NCI-H128 (cell line): ENCODE measurements at regions not wholly inside any gene's neighbourhood (a gene's known extent, or its start where the extent isn't known, plus 50 kb on each side); places are given as distances from the start of the nearest gene placed in this dataset.
"Not testable (repeated sequence)": the region's sequence is repeated elsewhere in the genome, so short reads cannot be mapped to it uniquely, and the experiment has no call there.

ENCODE experiments used
- DNase-seq: peaks from one replicate; lab custom pipeline; 2025; ENCODE audit not compliant: unreplicated experiment; lab: John Stamatoyannopoulos, UW

DNA sequence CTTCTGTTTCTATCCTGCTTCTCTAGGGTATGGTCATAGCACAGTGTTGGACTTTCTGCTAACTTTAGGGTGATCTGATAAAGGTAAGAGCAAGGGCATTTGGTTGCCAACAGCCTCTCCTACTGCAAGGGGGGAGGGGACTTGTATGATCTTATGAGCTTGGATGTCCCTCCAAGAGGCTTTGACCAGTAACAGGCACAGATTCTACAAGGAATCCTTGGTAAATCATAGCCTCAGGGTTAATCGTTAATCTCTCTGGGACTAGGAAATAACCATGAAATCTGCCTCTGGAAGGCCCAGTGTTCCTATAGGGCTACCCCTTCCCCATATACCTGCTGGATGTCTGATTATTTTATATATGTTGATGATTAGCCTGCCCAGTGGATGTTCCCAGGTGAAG, 134.8 kb upstream of the TNFSF4 start:
- no peak for DNase-seq

DNA sequence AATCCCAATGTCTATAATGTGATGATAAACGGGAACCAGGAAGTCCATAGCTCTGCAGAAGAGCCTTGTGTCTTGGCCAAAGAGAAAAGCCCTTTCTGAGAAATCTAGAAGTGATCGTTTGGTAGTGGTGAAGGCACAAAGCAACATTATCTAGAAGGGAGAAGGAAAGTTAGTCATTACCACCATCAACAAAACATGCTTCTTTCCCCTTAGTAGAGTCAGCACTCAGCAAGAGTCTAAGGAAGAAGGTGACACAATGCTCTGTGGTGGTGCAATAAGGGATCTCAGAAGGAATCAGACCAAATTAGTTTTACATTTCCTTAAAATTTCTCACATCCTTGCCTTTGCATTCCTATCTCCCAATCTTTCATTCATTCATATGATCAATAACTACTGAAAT, 134.4 kb upstream of the PRDX6 start:
- DNase-seq = no peak

DNA sequence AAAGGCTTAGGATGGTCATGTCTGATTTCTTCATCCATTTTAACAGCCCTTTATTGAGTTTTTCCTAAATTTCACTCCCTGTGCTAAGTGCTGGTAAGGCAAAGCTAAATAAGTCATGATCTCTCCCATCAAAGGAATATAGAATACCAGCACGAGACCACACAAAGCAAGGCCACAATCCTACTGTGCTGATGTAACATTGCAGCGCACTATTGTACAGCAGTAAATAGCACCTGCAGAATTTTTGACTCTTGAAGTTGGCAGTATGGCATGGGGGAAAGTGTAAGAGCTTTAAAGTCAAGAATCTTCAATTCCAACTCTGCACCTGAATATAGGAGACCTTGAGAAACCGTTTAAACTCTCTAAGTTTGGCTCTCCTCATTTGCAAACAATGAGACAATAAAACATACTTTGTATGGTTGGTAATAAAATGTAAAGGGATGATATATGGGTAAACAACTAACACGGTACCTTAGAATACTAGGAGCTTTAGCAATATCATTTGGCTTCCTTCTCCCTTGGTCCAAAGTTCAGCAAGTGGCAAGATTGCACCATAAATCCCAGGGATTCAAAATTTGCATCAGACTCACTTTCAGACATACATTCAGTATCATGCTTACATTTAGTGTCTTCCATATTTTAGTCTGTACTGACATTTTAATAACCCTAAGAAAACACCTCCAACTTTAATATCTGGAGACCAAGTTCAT, 132.9 kb upstream of the PRDX6 start:
- no peak for DNase-seq

DNA sequence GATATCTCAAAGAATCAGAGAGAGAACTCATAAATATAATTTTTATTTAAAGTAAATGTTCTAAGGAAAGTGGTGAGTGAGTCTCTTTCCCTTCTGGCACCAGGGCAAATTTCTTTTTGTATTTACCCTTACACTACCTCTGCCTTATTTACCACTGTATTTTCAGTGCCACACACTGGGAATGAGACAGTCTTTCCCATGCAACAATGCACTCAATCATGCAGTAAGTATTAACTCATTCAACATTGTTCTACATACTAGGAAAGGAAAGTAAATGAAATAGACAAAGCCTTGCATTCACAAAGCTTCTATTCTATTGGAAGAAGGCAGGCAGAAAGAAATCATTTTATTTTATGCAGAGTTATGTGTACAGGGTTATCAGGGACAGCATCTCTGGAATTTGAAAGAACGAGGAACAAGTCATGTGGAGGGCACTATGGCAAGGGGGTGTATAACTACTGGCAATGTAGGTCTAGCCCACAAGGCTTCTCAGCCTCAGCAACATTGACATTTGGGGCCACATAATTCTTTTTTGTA, 129.8 kb upstream of the PRDX6 start:
- no peak for DNase-seq

DNA sequence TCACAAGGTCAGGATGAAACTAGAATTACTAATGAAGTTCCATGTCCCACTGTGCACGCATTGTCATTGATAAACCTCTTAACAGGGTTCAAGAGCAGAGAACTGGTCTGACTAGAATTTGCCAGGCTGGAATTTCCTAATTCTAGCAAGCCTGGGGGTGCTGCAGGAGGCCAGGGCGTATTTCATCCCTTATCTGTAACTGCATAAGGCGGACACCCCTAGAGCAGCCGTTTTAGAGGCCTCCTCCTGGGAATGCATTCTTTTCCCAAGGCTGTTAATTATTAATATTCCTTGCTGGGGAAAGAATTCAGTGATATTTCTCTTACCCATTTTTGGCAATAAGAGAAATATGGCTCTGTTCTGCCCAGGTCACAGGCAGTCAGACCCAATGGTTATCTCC, 124.5 kb upstream of the PRDX6 start:
- DNase-seq = not testable (repeated sequence)

DNA sequence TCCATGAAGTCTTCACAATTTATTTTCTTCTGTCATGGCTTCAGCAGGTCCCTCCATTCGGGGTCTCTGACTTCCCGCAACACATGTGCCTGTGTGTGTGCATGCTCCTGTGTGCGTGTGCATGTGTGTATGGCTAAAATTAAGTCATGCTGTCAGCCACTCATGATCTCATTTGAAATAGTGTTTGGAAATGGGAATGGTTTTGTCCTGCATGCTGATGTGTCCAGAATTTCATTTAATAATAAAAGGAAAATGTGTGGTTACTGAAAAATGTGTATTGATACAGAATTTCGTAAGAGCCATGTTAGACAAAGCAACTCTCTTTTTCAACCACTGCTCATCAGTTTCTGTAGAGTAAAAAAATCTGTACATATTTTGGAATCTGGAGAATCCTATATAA, 123.8 kb upstream of the PRDX6 start:
- no peak for DNase-seq

DNA sequence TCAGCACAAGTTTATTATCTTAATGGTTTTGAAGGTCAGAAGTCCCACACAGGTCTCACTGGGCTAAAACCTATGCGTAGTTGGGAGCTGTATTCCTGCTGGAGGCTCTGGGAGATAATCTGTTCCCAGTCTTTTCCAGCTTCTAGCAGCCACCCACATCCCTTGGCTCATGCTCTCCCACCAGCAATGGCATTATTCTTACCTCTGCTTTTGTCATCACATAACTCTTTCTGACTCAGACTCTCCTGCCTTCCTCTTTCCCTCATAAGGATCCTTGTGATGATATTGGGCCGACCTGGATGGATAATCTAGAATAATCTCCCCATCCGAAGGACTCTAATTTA, 122.2 kb upstream of the PRDX6 start:
- DNase-seq = no peak

DNA sequence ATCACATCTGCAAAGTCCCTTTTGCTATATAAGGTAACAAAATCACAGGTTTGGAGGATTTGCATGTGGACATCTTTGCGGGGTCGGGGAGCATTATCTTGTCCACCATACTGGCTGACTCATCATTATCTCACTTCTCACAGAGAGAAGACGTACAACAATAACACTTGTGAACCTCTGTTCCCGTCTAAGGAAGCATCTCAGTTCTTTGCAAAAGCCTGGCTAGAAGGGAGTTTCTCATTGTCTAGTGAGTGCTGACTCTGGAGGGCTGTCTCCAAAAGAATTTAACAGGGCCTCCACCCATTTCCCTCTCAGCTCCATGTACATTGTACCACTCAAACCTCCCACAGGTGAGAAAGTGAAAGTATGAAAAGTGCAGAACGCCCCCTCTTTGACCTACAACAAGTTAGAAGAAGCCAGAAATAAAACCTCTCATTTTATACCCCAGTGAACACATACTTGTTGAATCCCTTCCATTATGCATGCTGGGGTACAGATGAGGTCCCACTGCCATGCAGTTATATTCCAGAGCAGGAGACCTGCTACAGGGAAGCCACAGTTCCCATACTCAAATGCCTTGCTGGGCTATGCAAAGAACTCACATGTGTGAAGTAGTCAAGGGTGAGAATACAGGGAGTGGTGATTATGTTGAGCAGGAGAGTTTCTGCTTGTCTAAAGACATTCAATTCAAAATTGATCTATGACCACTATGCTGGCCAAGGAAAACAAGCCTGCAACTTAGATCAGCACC, 121.7 kb upstream of the PRDX6 start:
- DNase-seq = no peak

DNA sequence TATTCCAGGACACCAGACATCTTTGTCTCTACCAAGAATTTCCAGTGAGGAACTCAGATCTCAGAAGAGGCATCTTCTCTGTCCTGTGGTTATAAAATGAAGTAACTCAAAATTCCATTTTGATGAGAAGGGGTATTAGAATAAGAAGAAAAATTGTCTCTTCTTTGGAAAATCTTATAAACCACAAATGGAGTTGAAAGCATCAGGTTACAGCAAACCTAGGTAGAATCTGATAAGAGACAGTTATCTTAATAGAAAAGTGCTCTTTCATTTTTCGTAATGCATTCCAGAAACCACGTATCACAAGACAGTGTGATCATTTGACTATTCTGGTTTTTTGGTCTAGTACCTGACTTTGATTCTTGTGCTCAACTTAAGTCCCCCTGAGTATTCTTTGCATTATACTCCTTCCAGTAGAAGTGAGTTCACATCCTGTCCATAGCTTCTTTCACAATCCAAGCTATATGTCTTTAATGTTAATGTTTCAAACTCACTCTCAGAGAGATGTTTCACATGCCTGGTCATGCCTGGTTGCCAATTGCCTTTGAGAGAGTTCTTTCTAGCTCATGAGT, 120.9 kb upstream of the PRDX6 start:
- DNase-seq = no peak

DNA sequence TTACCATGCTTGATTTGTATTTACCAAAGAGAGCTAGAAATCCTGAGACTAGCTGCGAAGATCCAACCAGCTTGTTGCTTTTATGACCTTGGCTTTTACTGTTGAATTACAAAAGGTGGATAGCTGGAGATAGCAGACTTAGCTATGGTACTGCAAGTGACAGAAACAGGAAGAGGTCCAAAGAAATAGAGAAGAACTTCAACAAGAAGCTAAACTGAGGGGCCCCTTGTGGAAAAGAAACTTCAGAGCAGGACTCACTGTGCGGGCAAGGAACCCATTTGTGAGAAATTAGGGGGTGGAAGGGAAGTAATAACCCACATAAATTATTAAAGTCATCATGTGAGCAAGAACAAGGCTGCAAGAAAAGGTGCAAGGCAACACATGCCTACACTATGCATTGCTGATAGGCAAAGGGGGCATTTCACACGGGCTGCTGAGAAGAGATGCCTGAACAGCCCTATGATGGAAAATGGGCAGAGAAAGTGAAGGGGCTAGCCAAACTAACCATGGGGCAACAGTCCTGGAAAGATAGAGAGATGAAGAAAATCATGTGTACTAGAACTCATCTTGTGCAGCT, 116.6 kb upstream of the PRDX6 start:
- DNase-seq = no peak

DNA sequence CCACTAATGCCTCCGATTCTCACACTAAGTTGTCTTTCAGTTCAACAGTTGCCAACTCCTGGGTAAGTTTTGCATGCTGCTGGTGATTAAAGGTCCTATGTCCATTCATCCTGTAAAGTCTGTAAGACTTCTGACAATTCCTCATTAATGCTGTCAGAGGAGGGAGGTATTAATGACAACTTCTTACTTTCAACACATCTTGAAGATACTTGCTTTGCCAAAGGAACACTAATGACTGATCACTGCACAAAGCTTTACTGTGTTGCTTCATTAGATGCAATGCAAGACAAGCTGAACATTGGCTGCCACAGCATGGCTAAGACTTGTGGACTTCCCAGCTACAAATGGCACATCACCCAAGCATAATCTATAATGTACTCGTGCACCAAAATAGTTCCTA, 114.6 kb upstream of the PRDX6 start:
- DNase-seq = no peak

DNA sequence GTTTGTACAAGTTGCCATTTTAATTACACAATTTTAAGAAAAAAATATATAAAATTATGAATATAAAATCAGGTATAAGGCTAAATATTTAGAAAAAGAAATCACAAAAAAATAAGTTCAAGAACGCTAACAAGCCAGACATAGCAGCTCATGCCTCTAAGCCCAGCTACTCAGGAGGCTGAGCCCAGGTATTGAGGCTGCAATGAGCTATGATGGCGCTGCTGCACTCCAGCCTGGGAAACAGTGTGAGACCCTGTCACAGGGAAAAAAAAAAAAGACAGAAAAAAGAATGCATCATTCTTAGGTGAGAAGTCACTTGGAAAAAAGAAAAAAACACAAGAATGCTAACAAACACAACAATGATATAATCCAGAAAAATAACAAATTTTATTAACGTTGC, 112.3 kb upstream of the PRDX6 start:
- DNase-seq = no peak

DNA sequence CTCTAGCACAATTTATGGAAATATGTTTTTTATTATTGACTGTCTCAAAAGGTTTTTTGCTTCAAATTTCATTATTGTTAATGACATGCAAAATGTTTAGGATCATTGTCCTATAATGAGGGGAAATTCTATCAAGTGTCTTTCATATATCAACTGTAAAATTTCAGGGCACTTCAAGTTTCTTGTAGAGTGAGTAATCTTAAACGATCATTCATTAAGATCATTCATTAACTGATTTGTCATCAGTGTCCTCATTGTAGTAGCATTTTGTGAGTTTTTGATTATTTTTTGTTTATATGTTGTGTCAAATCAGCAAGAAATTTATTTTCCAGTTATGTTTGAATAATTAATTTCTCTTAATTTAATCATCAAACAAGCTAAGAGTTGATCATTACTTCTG, 111.8 kb upstream of the PRDX6 start:
- no peak for DNase-seq

DNA sequence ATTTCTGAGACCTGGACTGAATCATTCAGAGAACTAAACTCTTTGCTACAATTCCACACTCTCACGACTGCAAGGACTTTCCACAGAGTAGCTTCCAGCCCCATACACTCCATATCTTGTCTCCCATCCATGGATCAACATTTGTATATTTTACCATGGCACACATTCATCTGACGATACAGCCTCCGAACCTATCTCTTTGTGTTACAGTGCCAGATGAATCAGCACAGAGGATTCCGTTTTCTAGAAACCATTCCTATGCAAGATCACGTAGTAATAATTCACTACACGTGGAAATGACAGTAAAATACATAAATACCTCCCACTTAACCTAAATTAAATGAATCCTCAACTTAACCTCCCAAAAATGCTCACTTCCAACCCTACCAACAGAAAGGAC, 110.0 kb upstream of the PRDX6 start:
- no peak for DNase-seq

DNA sequence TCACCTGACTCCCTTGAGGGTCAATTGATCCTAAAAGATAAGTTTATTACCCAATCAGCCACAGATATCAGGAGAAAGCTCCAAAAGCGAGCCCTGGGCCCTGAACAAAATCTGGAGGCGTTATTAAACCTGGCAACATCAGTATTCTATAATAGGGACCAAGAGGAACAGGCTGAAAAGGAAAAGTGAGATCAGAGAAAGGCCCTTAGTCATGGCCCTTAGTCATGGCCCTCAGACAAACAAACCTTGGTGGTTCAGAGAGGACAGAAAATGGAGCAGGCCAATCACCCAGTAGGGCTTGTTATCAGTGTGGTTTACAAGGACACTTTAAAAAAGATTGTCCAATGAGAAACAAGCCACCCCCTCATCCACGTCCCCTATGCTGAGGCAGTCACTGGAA, 106.5 kb upstream of the PRDX6 start:
- DNase-seq = not testable (repeated sequence)

DNA sequence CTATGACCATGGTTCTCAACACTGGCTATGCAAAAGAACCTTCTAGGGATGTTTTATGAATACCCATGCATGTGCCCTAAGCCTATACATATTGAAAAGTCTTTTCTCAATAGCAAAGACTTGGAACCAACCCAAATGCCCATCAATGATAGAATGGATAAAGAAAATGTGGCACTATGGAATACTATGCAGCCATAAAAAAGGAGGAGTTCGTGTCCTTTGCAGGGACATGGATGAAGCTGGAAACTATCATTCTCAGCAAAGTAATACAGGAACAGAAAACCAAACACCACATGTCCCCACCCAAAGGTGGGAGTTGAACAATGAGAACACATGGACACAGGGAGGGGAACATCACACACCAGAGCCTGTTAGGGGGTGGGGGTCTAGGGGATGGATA, 101.1 kb upstream of the PRDX6 start:
- DNase-seq = not testable (repeated sequence)

DNA sequence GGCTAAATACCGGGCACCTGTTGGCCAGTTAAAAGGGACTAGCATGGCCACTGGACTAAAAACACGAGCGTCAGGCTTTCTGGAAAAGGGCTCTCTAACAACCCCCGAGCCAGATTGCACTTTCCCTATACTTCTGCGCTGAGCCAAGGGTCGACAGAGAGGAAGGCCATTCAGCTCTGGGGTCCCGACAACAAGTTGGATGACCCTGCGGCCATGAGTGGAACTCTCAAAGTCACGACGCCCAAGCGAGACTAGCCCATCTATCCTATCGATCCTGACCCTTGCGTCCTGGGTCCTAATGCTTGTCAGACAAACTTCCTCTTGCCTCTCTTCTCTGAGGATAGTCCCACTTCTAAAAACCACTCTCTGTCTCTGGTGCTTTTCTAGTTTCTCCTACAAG, 99.9 kb upstream of the PRDX6 start:
- no peak for DNase-seq

DNA sequence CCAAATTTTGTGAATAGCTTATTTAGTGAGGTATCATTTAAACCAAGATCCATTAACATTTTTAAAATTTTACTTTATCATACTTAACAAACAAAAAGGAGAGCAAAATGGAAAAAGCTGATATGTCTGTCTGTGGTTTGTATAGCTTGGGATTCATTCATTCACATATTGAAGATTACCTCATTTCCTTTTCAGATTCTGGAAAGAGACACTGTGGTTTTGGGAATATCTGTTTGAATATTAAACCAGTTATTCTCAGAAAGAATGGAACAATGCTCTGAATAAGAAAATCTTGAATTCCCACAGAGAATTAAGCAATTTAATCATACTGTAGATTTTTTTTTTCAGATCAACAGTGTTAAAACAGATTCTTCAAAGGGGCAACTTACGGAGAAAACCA, 93.8 kb upstream of the PRDX6 start:
- no peak for DNase-seq

DNA sequence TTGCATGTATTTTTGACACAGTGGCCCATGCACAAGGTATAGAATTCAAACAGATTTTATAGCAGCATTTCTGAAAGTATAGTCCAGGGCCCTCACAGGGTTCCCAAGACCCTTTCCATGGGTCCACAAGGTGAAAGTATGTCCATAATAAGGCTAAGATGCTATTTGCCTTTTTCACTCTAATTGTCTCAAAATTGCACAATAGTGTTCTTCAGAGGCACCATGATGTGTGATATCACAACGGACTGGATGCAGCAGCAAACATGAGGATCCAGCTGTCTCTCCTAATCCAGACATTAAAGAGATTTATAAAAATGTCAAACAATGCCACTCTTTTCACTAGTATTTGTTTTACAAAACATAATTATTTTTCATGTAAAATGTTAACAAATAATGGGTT, 88.8 kb upstream of the PRDX6 start:
- DNase-seq = no peak

DNA sequence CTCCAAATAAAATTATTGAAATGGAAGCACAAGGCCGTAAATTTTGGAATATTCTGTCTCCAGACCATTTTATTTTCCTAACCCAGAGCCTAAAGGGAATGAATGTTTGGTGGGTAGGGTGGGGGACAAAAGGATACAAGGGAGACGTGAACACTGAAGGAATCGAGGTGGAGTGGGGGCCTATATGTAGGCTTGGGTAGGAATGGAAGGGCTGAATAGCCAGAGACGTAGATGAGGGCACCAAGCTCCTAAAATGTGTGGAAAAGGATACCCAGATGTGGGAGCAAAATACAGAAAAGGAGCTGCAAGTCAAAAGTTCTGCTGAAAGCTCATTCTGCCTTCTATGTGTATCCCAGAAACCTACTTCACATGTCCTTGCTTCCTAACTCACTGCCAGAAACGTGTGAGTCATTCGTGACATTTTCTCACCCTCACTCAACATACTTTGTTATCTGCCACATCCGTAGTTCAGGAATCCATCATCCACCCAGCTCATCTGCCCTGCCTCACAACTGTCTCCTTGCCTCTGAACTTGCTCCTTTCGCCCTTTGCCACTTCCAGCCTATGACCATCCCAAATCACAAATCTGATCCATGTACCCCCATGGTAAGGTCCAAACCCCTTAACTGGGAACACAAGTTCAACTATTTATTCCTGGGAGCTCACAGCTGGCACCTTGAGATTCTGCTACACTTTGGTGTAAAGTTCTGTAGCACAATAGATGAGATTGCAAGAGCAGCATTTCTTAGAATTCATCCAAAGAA, 84.1 kb upstream of the PRDX6 start:
- DNase-seq = no peak

DNA sequence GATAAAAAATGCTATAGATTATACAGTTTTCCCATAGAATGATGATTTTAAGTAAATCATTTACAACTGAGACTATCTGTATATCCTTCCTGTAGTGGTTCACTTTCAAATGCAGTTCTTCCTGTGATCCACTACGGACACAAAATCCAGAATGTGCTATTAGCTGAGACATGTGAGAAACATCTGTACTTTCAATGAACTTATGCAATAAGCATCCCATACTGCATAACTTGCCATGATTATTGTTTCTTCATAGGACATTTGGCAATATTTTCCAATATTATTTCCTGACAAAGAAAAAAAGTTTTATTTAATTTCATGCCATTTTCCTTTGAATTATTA, 83.5 kb upstream of the PRDX6 start:
- no peak for DNase-seq
